ENCODE measurements at regions not wholly inside any gene's neighbourhood (a gene's known extent, or its start where the extent isn't known, plus 50 kb on each side); places are given as distances from the start of the nearest gene placed in this dataset.

- ATAC-seq (no peak), FAIRE-seq (no peak), DNase-seq (no peak)
- no peak for TF ChIP-seq CTCF (IDR thresholded peaks at IDR 0.05)
- Histone ChIP-seq H3K9me3 (no peaks in the 10 kb centered on the region), H3K27me3 (no peaks in the 10 kb centered on the region), H3K4me1 (no peaks in the 10 kb centered on the region), H3K36me3 (no peaks in the 10 kb centered on the region), H3K4me3 (no peak overlapping the region), H3K27ac (no peak overlapping the region)
- intact Hi-C loops (cut with DNase I), result no loop called here
- WGBS, 2 donors, result 69 to 72% methylated on average over 3 of the region's 3 CpGs
These were observed 129.4 kb upstream of the KLHL25 start for GRCh38 chr15:85924088-85924487.

- no peak overlapping the region for H3K27ac ChIP-seq
- H3K4me1 ChIP-seq, result no peaks in the 10 kb centered on the region
- H3K27me3 ChIP-seq, result no peaks in the 10 kb centered on the region
- ATAC-seq (no peak), DNase-seq (no peak), FAIRE-seq (no peak)
- no peaks in the 10 kb centered on the region for H3K36me3 ChIP-seq
- no peak for TF ChIP-seq CTCF (IDR thresholded peaks at IDR 0.05)
- WGBS, 2 donors, result 60 to 72% methylated on average over 8 of the region's 8 CpGs
- H3K4me3 ChIP-seq, result no peak overlapping the region
- no peaks in the 10 kb centered on the region for H3K9me3 ChIP-seq
- intact Hi-C loops (cut with DNase I), result no loop called here
These were observed 131.0 kb upstream of the KLHL25 start for GRCh38 chr15:85925649-85926237.

- TF ChIP-seq CTCF (IDR thresholded peaks at IDR 0.05), result no peak
- 63 to 74% methylated on average over 1 of the region's 1 CpG for WGBS, 2 donors
- no peak for FAIRE-seq
These were observed 132.1 kb upstream of the KLHL25 start for GRCh38 chr15:85926834-85927233.

GRCh38 chr15:85927931-85928537, 133.3 kb upstream of the KLHL25 start:
- intact Hi-C loops (cut with DNase I), result no loop called here
- Histone ChIP-seq H3K36me3 (no peaks in the 10 kb centered on the region), H3K27me3 (no peaks in the 10 kb centered on the region), H3K9me3 (no peaks in the 10 kb centered on the region), H3K27ac (no peak overlapping the region), H3K4me3 (no peak overlapping the region), H3K4me1 (no peaks in the 10 kb centered on the region)
- FAIRE-seq (no peak), DNase-seq (no peak), ATAC-seq (no peak)
- TF ChIP-seq CTCF (IDR thresholded peaks at IDR 0.05), result no peak
- 44 to 45% methylated on average over 2 of the region's 2 CpGs for WGBS, 2 donors

More at GRCh38 chr15:85926834-85927233, 132.1 kb upstream of the KLHL25 start:
- ATAC-seq, result no peak
- Histone ChIP-seq H3K36me3 (no peaks in the 10 kb centered on the region), H3K9me3 (no peaks in the 10 kb centered on the region), H3K27me3 (no peaks in the 10 kb centered on the region), H3K27ac (no peak overlapping the region), H3K4me3 (no peak overlapping the region), H3K4me1 (no peaks in the 10 kb centered on the region)
- intact Hi-C loops (cut with DNase I), result no loop called here
- DNase-seq, result no peak

GRCh38 chr15:85929786-85930185, 135.1 kb upstream of the KLHL25 start:
- intact Hi-C loops (cut with DNase I), result no loop called here
- H3K27me3 ChIP-seq, result no peaks in the 10 kb centered on the region
- no peaks in the 10 kb centered on the region for H3K9me3 ChIP-seq
- FAIRE-seq, result no peak
- WGBS, 2 donors, result 97 to 98% methylated on average over 1 of the region's 1 CpG
- ATAC-seq, result no peak
- no peak for TF ChIP-seq CTCF (IDR thresholded peaks at IDR 0.05)
- no peaks in the 10 kb centered on the region for H3K36me3 ChIP-seq
- no peak for DNase-seq
- H3K27ac ChIP-seq, result no peak overlapping the region
- no peak overlapping the region for H3K4me3 ChIP-seq
- no peaks in the 10 kb centered on the region for H3K4me1 ChIP-seq

Measured in pancreas (tissue), 10 donors.